GM12878 (cell line): ENCODE measurements at regions not wholly inside any gene's neighbourhood (a gene's known extent, or its start where the extent isn't known, plus 50 kb on each side); places are given as distances from the start of the nearest gene placed in this dataset.

Experiments used
- ATAC-seq: fragments of 200-7000 bp; cut with Tn5 transposase; 3 replicates; pipeline ENCODE4 v1.9.1; 2020; ENCODE audit warnings: mild to moderate bottlenecking, moderate library complexity
- BruUV-seq: library from RNA; stranded (reverse); fragments of 400-500 nt; replicated peaks from 2 replicates; lab custom pipeline; 2021; lab: Mats Ljungman, UMichigan
- CTCF ChIA-PET: fragments of 300-600 bp; sonication (Branson Sonifier 250); formaldehyde crosslinking; extraction: SDS; loops from one replicate; lab custom pipeline; 2021; ENCODE audit warnings: inconsistent platforms; lab: Yijun Ruan, JAX
- POLR2A ChIA-PET: fragments of 350-600 bp; formaldehyde crosslinking; extraction: SDS; loops from one replicate; lab custom pipeline; 2021; ENCODE audit warnings: inconsistent platforms; lab: Charles Lee
- RAD21 ChIA-PET: fragments of 300-600 bp; sonication (Branson Sonifier 250); formaldehyde crosslinking; loops from one replicate; lab custom pipeline; 2023; ENCODE audit warnings: antibody characterized with exemption; ENCODE audit not compliant: unreplicated experiment; lab: Charles Lee
- SMC1A ChIA-PET: fragments of 300-600 bp; sonication (Branson Sonifier 250); formaldehyde crosslinking; loops from one replicate; lab custom pipeline; 2023; ENCODE audit not compliant: unreplicated experiment, uncharacterized antibody; lab: Charles Lee
- DNase-seq: peaks from one replicate; pipeline ENCODE4 v3.0.0-alpha.2; 2011; ENCODE audit warnings: low read depth, low spot score
- FAIRE-seq: peaks from 3 replicates; lab custom pipeline; 2011; peaks lifted over from hg19 to GRCh38; lab: Jason Lieb, UNC
- H2AFZ ChIP-seq: 2 replicates; pipeline ENCODE4 v1.6.0; 2011; ENCODE audit warnings: low read depth, low read length, control low read depth; ENCODE audit not compliant: control insufficient read depth
- H3K27ac ChIP-seq: 2 replicates; pipeline ENCODE4 v1.5.1; 2011; ENCODE audit warnings: control low read depth; ENCODE audit not compliant: control insufficient read depth, insufficient read depth
- H3K27me3 ChIP-seq, 2 experiments: replicated peaks in 1 of 2; 2 replicates each; pipeline versions ENCODE4 v1.6.0 to v1.6.1; 2011; ENCODE audit warnings: low read length in 1 of 2; ENCODE audit not compliant: control insufficient read depth in 2 of 2, insufficient read depth in 2 of 2
- H3K36me3 ChIP-seq, 2 experiments: 2 replicates each; pipeline ENCODE4 v1.5.1; 2011; ENCODE audit warnings: low read length in 1 of 2; ENCODE audit not compliant: control insufficient read depth in 2 of 2, insufficient read depth in 2 of 2
- H3K4me1 ChIP-seq: 2 replicates; pipeline ENCODE4 v1.6.1; 2011; ENCODE audit warnings: mild to moderate bottlenecking, low read length, moderate library complexity, mixed read lengths; ENCODE audit not compliant: control insufficient read depth, insufficient read depth
- H3K4me2 ChIP-seq: 2 replicates; pipeline ENCODE4 v1.6.0; 2011; ENCODE audit warnings: control low read depth; ENCODE audit not compliant: control insufficient read depth, insufficient read depth
- H3K4me3 ChIP-seq: fragments of 200-600 bp; sonication (generic); 2 replicates; pipeline ENCODE4 v1.5.1; 2016
- H3K79me2 ChIP-seq: 2 replicates; pipeline ENCODE4 v1.6.0; 2011; ENCODE audit warnings: low read length; ENCODE audit not compliant: control insufficient read depth, insufficient read depth
- H3K9ac ChIP-seq: 2 replicates; pipeline ENCODE4 v1.8.0; 2011; ENCODE audit warnings: low read length, control low read depth, mixed read lengths; ENCODE audit not compliant: control insufficient read depth, insufficient read depth
- H3K9me3 ChIP-seq: replicated peaks from 3 replicates; pipeline ENCODE4 v1.5.1; 2011; ENCODE audit warnings: mild to moderate bottlenecking, low read length; ENCODE audit not compliant: control insufficient read depth, insufficient read depth
- H4K20me1 ChIP-seq: 2 replicates; pipeline ENCODE4 v1.6.0; 2011; ENCODE audit not compliant: control insufficient read depth, insufficient read depth
- BCL3 ChIP-seq: IDR thresholded peaks from 2 replicates; pipeline ENCODE4 v1.6.1; 2011; ENCODE audit warnings: borderline replicate concordance, low read depth, mild to moderate bottlenecking, moderate library complexity, low read length; ENCODE audit not compliant: insufficient read depth, poor library complexity, severe bottlenecking
- CBFB ChIP-seq: IDR thresholded peaks from 2 replicates; pipeline ENCODE4 v1.6.1; 2016; ENCODE audit warnings: antibody characterized with exemption, low read depth
- HDAC2 ChIP-seq: fragments of 200-600 bp; sonication (generic); IDR thresholded peaks from 2 replicates; pipeline ENCODE4 v1.6.1; 2017
- NBN ChIP-seq: fragments of 450-650 bp; IDR thresholded peaks from 2 replicates; pipeline ENCODE4 v1.6.1; 2016
- NKRF ChIP-seq: fragments of 450-650 bp; conservative IDR thresholded peaks from 2 replicates; pipeline ENCODE4 v1.6.1; 2017; ENCODE audit warnings: mild to moderate bottlenecking, moderate library complexity
- SIN3A ChIP-seq: IDR thresholded peaks from 2 replicates; pipeline ENCODE4 v1.6.1; 2012; ENCODE audit warnings: low read depth, low read length, improper control_type of control experiment
- SMAD1 ChIP-seq: fragments of 450-650 bp; IDR thresholded peaks from 2 replicates; pipeline ENCODE4 v1.6.1; 2018; ENCODE audit warnings: mild to moderate bottlenecking, low read depth; ENCODE audit not compliant: partially characterized antibody
- USF2 ChIP-seq: IDR thresholded peaks from 2 replicates; pipeline ENCODE4 v1.6.1; 2011; ENCODE audit warnings: low read depth, low read length, improper control_type of control experiment, borderline replicate concordance
- WRNIP1 ChIP-seq: IDR thresholded peaks from 2 replicates; pipeline ENCODE4 v1.6.1; 2011; ENCODE audit warnings: low read depth, low read length, improper control_type of control experiment, borderline replicate concordance
- ZBTB40 ChIP-seq: fragments of 450-650 bp; IDR thresholded peaks from 2 replicates; pipeline ENCODE4 v1.6.1; 2016; ENCODE audit warnings: mild to moderate bottlenecking, moderate library complexity, borderline replicate concordance
- ZNF24 ChIP-seq: fragments of 450-650 bp; IDR thresholded peaks from 2 replicates; pipeline ENCODE4 v1.6.1; 2017; ENCODE audit warnings: antibody characterized with exemption, mild to moderate bottlenecking
- ZNF274 ChIP-seq: IDR thresholded peaks from one replicate; pipeline ENCODE4 v1.8.0; 2011; ENCODE audit not compliant: insufficient read length, insufficient read depth
- ZNF687 ChIP-seq: fragments of 450-650 bp; IDR thresholded peaks from 2 replicates; pipeline ENCODE4 v1.6.1; 2017; ENCODE audit warnings: mild to moderate bottlenecking, moderate library complexity
- WGBS: methylation state at CpG from one replicate; pipeline ENCODE4 v1.1.6; 2016; ENCODE audit warnings: low lambda C conversion rate; ENCODE audit not compliant: insufficient replicate concordance, insufficient coverage; ENCODE audit errors: missing lambda C conversion rate; 5-methylcytosine and 5-hydroxymethylcytosine counted together
- in situ Hi-C: fragments of 300-500 bp; cut with MboI; formaldehyde crosslinking; loops from 9 replicates; pipeline ENCODE4 v1.14.3; 2018; ENCODE audit warnings: mixed read lengths
- intact Hi-C: fragments of 100-400 bp; cut with micrococcal nuclease; formaldehyde crosslinking; loops from one replicate; pipeline ENCODE4 v1.14.2; 2022; ENCODE audit not compliant: unreplicated experiment

- DNase-seq (no peak), FAIRE-seq (no peak), ATAC-seq (no peak)
- ChIA-PET RAD21 (no interaction called here), CTCF (no interaction called here), POLR2A (no interaction called here), SMC1A (no interaction called here)
- Histone ChIP-seq H4K20me1 (no peaks in the 10 kb centered on the region), H2AFZ (no peak overlapping the region), H3K79me2 (no peaks in the 10 kb centered on the region), H3K4me1 (peaks cover 13% of the 10 kb centered on the region), H3K27ac (no peak overlapping the region), H3K4me2 (no peak overlapping the region), H3K9me3 (no peaks in the 10 kb centered on the region), H3K36me3 (no peaks in the 10 kb centered on the region), H3K9ac (no peak overlapping the region), H3K27me3 (no peaks in the 10 kb centered on the region), H3K4me3 (no peak overlapping the region)
- WGBS = 47% methylated on average over 11 of the region's 11 CpGs
- BruUV-seq = no TSS peak
- in situ Hi-C loops = no loop called here
- intact Hi-C loops = no loop called here
- TF ChIP-seq SMAD1 (no peak), ZNF24 (no peak), USF2 (no peak), ZNF687 (no peak), NKRF (no peak), ZNF274 (no peak), ZBTB40 (no peak), SIN3A (no peak), WRNIP1 (no peak), BCL3 (no peak), NBN (no peak), HDAC2 (no peak), CBFB (no peak)
Measured at GRCh38 chr14:100430571-100430970, 107.4 kb downstream of the SLC25A47 start.
